Nephron progenitor cell (in vitro differentiated cells): ENCODE measurements at regions not wholly inside any gene's neighbourhood (a gene's known extent, or its start where the extent isn't known, plus 50 kb on each side); places are given as distances from the start of the nearest gene placed in this dataset.

Source experiments
- DNase-seq: peaks from one replicate; pipeline ENCODE4 v3.0.0; 2021
- H3K27ac Mint-ChIP-seq: 2 replicates; pipeline ENCODE4 v1.8.0; 2021; ENCODE audit warnings: mild to moderate bottlenecking, moderate library complexity, mixed read lengths
- H3K27me3 Mint-ChIP-seq: 2 replicates; pipeline ENCODE4 v1.8.0; 2021; ENCODE audit warnings: mild to moderate bottlenecking, low read depth, mixed read lengths; ENCODE audit not compliant: poor library complexity
- H3K36me3 Mint-ChIP-seq: 2 replicates; pipeline ENCODE4 v1.8.0; 2021; ENCODE audit warnings: low read depth, mixed read lengths
- H3K4me1 Mint-ChIP-seq: 2 replicates; pipeline ENCODE4 v1.8.0; 2021; ENCODE audit warnings: mixed read lengths
- H3K4me3 Mint-ChIP-seq: 2 replicates; pipeline ENCODE4 v1.8.0; 2021; ENCODE audit warnings: mild to moderate bottlenecking, moderate library complexity, mixed read lengths
- H3K9me3 Mint-ChIP-seq: 2 replicates; pipeline ENCODE4 v1.8.0; 2021; ENCODE audit warnings: mild to moderate bottlenecking, moderate library complexity, mixed read lengths
- TF ChIP-seq, protein P1 (sequence below): fragments of 200-600 bp; sonication (generic); IDR thresholded peaks from 2 replicates; pipeline ENCODE4 v1.5.0; 2021; ENCODE audit warnings: antibody characterized with exemption

DNA sequence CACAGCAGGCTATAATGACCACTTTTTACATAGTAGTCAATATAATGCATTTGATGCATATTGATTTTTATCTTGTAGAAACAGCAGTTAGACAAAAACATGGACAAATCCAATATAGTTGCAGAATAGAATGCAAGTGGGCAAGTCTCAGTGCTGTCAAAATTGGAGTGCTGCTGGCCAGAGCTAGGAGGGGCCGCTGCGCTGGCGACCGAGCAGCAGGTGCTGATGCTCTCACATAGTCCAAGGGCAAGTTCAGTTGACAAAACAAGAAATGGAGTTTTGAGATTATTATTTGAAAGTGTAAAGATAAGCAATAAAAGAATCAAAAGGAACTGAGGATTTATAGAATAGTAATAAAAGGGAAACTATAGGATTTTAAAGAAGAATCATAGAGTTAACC lies 60.6 kb upstream of the CDK20 start:
- Mint-ChIP-seq H3K9me3 (peaks cover 35% of the 10 kb centered on the region), H3K4me1 (peaks cover 11% of the 10 kb centered on the region), H3K4me3 (no peak overlapping the region), H3K27ac (no peak overlapping the region), H3K27me3 (peaks cover 6% of the 10 kb centered on the region), H3K36me3 (no peaks in the 10 kb centered on the region)
- DNase-seq = no peak
- TF ChIP-seq, protein P1, sequence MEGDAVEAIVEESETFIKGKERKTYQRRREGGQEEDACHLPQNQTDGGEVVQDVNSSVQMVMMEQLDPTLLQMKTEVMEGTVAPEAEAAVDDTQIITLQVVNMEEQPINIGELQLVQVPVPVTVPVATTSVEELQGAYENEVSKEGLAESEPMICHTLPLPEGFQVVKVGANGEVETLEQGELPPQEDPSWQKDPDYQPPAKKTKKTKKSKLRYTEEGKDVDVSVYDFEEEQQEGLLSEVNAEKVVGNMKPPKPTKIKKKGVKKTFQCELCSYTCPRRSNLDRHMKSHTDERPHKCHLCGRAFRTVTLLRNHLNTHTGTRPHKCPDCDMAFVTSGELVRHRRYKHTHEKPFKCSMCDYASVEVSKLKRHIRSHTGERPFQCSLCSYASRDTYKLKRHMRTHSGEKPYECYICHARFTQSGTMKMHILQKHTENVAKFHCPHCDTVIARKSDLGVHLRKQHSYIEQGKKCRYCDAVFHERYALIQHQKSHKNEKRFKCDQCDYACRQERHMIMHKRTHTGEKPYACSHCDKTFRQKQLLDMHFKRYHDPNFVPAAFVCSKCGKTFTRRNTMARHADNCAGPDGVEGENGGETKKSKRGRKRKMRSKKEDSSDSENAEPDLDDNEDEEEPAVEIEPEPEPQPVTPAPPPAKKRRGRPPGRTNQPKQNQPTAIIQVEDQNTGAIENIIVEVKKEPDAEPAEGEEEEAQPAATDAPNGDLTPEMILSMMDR = no peak

GRCh38 chr9:88033359-88033702 lies 59.0 kb upstream of the CDK20 start:
- Mint-ChIP-seq H3K4me3 (no peak overlapping the region), H3K27me3 (peaks cover 6% of the 10 kb centered on the region), H3K9me3 (peaks cover 28% of the 10 kb centered on the region), H3K27ac (no peak overlapping the region), H3K4me1 (peaks cover 11% of the 10 kb centered on the region), H3K36me3 (no peaks in the 10 kb centered on the region)
- DNase-seq = no peak
- TF ChIP-seq, protein P1 = no peak

- no peaks in the 10 kb centered on the region for H3K4me1 Mint-ChIP-seq
- TF ChIP-seq, protein P1 = no peak
- H3K4me3 Mint-ChIP-seq = no peak overlapping the region
- H3K27ac Mint-ChIP-seq = no peak overlapping the region
- peaks cover 4% of the 10 kb centered on the region for H3K27me3 Mint-ChIP-seq
- no peak for DNase-seq
- H3K9me3 Mint-ChIP-seq = no peaks in the 10 kb centered on the region
- H3K36me3 Mint-ChIP-seq = no peaks in the 10 kb centered on the region
These were observed 54.0 kb upstream of the CDK20 start for GRCh38 chr9:88028338-88028737.

- Mint-ChIP-seq H3K4me1 (no peaks in the 10 kb centered on the region), H3K36me3 (no peaks in the 10 kb centered on the region), H3K4me3 (no peak overlapping the region), H3K27me3 (no peaks in the 10 kb centered on the region), H3K27ac (no peak overlapping the region), H3K9me3 (no peaks in the 10 kb centered on the region)
- TF ChIP-seq, protein P1 = no peak
- DNase-seq = no peak
These were observed 51.8 kb upstream of the CDK20 start for GRCh38 chr9:88026118-88026479.

DNA sequence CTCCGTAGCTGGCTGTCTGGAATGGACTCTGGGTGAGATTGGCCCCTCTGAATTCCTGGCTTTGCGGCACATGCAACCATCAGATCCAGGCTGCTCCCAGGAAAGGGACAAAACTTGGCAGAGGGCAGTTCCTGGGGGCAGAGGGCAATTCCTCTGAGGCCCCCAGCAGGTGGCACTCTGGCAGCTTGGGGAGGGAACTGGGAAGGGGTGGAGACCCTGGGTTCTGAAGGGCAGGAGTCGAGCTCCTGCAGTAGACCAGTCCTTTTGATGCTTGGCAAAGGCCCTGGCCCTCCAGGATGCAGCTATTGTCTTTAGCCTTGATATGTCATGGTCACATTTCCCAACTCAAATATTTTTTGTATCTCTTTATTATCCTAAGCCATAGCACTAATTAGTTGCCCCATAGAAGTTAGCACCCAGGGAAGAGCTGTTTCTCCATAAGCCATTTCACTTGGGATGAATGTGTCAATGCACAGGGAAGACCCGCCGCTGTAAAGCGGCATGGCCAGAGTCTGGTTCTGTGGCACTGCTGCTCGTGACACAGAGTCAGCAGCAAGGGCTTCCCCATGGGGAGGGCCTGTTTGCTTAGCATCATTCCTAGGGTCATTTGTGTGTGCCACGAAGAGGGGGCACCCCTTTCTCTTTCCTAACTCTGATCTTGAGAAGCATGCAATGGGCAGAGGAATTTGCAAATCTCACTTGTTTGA lies 51.2 kb upstream of the CDK20 start:
- H3K36me3 Mint-ChIP-seq = no peaks in the 10 kb centered on the region
- H3K27ac Mint-ChIP-seq = no peak overlapping the region
- no peak overlapping the region for H3K4me3 Mint-ChIP-seq
- TF ChIP-seq, protein P1 = no peak
- H3K27me3 Mint-ChIP-seq = no peaks in the 10 kb centered on the region
- no peaks in the 10 kb centered on the region for H3K4me1 Mint-ChIP-seq
- no peak for DNase-seq
- no peaks in the 10 kb centered on the region for H3K9me3 Mint-ChIP-seq

DNA sequence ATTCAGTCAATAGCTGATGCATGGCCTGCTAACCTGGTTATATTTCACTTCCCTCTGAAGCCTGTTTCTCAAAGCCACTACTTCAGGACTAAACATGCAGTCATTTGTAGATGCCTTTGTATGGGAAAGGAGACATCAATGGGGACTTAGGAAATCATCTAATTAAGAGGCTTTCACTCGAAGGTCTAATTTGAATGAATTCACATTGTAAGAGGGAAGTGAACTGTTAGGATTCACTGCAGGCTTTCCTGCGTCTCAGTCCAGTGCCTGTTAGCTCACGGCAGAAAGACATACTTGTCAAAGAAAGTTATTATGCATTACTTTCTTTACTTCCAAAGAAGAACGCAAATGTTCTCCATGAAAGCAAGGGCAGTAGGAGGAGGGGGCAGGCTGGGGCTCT lies 50.6 kb upstream of the CDK20 start:
- Mint-ChIP-seq H3K27ac (no peak overlapping the region), H3K4me3 (no peak overlapping the region), H3K4me1 (no peaks in the 10 kb centered on the region), H3K9me3 (no peaks in the 10 kb centered on the region), H3K36me3 (no peaks in the 10 kb centered on the region), H3K27me3 (no peaks in the 10 kb centered on the region)
- DNase-seq = no peak
- TF ChIP-seq, protein P1 = no peak
